Trophoblast cell (in vitro differentiated cells and primary cell): ENCODE measurements at regions not wholly inside any gene's neighbourhood (a gene's known extent, or its start where the extent isn't known, plus 50 kb on each side); places are given as distances from the start of the nearest gene placed in this dataset.

Source experiments
- DNase-seq, 2 donors: peaks; one replicate each; pipeline ENCODE4 v3.0.0-alpha.2; 2016
- H2AFZ ChIP-seq: 2 replicates; pipeline ENCODE4 v1.6.1; 2013; ENCODE audit warnings: low read length, moderate library complexity, mild to moderate bottlenecking; ENCODE audit not compliant: insufficient read depth, poor library complexity
- H2AK5ac ChIP-seq: 2 replicates; pipeline ENCODE4 v1.6.1; 2013; ENCODE audit warnings: mild to moderate bottlenecking, low read length
- H2BK120ac ChIP-seq: 2 replicates; pipeline ENCODE4 v1.6.1; 2013; ENCODE audit warnings: low read length, mild to moderate bottlenecking, moderate library complexity; ENCODE audit not compliant: insufficient read depth, poor library complexity
- H2BK12ac ChIP-seq: 2 replicates; pipeline ENCODE4 v1.6.1; 2013; ENCODE audit warnings: mild to moderate bottlenecking, low read length, moderate library complexity
- H2BK5ac ChIP-seq: 2 replicates; pipeline ENCODE4 v1.6.1; 2013; ENCODE audit warnings: low read length, low read depth, moderate library complexity, mild to moderate bottlenecking; ENCODE audit not compliant: poor library complexity
- H3K14ac ChIP-seq: 2 replicates; pipeline ENCODE4 v1.6.1; 2013; ENCODE audit warnings: mild to moderate bottlenecking, low read length
- H3K18ac ChIP-seq: 2 replicates; pipeline ENCODE4 v1.6.1; 2013; ENCODE audit warnings: mild to moderate bottlenecking, low read length
- H3K23ac ChIP-seq: 2 replicates; pipeline ENCODE4 v1.6.1; 2013; ENCODE audit warnings: low read length
- H3K27ac ChIP-seq: 2 replicates; pipeline ENCODE4 v1.5.1; 2013; ENCODE audit warnings: low read depth, mild to moderate bottlenecking, inconsistent platforms, low read length, moderate library complexity
- H3K27me3 ChIP-seq: 2 replicates; pipeline ENCODE4 v1.6.1; 2013; ENCODE audit warnings: inconsistent platforms, mild to moderate bottlenecking, low read length, moderate library complexity; ENCODE audit not compliant: insufficient read depth
- H3K36me3 ChIP-seq, 2 experiments: 1 replicate in 1 of 2; 2 replicates in 1 of 2; pipeline ENCODE4 v1.6.1; 2013; ENCODE audit warnings: low read length in 2 of 2, mild to moderate bottlenecking in 2 of 2, moderate library complexity in 1 of 2; ENCODE audit not compliant: insufficient read depth in 2 of 2, control insufficient read depth in 1 of 2
- H3K4ac ChIP-seq: 2 replicates; pipeline ENCODE4 v1.6.1; 2013; ENCODE audit warnings: low read depth, mild to moderate bottlenecking, low read length, moderate library complexity
- H3K4me1 ChIP-seq, 2 experiments: 1 replicate in 1 of 2; 2 replicates in 1 of 2; pipeline ENCODE4 v1.6.1; 2013; ENCODE audit warnings: low read length in 2 of 2, mild to moderate bottlenecking in 2 of 2, moderate library complexity in 1 of 2; ENCODE audit not compliant: insufficient read depth in 2 of 2, control insufficient read depth in 1 of 2
- H3K4me2 ChIP-seq: 2 replicates; pipeline ENCODE4 v1.6.1; 2013; ENCODE audit warnings: inconsistent platforms, mild to moderate bottlenecking, low read length, moderate library complexity
- H3K4me3 ChIP-seq: 2 replicates; pipeline ENCODE4 v1.5.1; 2013; ENCODE audit warnings: mild to moderate bottlenecking, low read depth, low read length, inconsistent platforms
- H3K79me1 ChIP-seq: one replicate; pipeline ENCODE4 v1.6.1; 2013; ENCODE audit warnings: low read length
- H3K79me2 ChIP-seq: 2 replicates; pipeline ENCODE4 v1.6.1; 2013; ENCODE audit warnings: low read length, mild to moderate bottlenecking; ENCODE audit not compliant: control insufficient read depth, insufficient read depth, poor library complexity
- H3K9ac ChIP-seq: 2 replicates; pipeline ENCODE4 v1.6.1; 2013; ENCODE audit warnings: mild to moderate bottlenecking, low read length
- H3K9me3 ChIP-seq: 2 replicates; pipeline ENCODE4 v1.6.1; 2013; ENCODE audit warnings: low read depth, mild to moderate bottlenecking, control low read depth, inconsistent platforms, low read length; ENCODE audit not compliant: insufficient read depth
- H4K12ac ChIP-seq: 2 replicates; pipeline ENCODE4 v1.6.1; 2013; ENCODE audit warnings: low read depth, mild to moderate bottlenecking, low read length, moderate library complexity
- H4K8ac ChIP-seq: 2 replicates; pipeline ENCODE4 v1.6.1; 2013; ENCODE audit warnings: low read depth, mild to moderate bottlenecking, low read length, moderate library complexity
- H4K91ac ChIP-seq: one replicate; pipeline ENCODE4 v1.6.1; 2013; ENCODE audit warnings: low read depth, mild to moderate bottlenecking, low read length, moderate library complexity
- WGBS: extraction: QIAGEN DNeasy Blood & Tissue Kit; methylation state at CpG from one replicate; pipeline ENCODE4 v1.1.7; 2013; ENCODE audit warnings: missing lambda C conversion rate; ENCODE audit not compliant: insufficient read length, insufficient coverage; ENCODE audit errors: extremely low coverage; 5-methylcytosine and 5-hydroxymethylcytosine counted together

DNA sequence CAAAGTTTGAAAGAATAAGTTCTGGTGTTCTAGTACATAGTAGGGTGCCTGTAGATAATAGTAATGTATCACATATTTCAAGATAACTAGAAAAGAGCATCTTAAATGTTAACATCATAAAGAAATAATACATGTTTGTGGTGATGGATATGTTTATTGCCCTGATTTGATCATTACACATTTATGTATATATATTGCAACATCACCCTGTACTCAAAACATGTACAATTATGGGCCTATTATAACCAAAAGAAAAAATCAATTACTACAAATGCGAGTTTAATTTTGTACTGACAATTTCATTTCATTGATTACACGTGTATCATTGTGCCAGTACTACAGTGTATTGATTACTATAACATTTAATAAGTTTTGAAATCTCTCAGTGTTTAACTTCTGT lies 609.2 kb upstream of the BRINP3 start:
- Histone ChIP-seq H3K14ac (no peak overlapping the region), H4K12ac (no peak overlapping the region), H3K4ac (no peak overlapping the region), H2AFZ (no peak overlapping the region), H3K4me2 (no peak overlapping the region), H3K79me1 (no peaks in the 10 kb centered on the region), H3K27me3 (no peaks in the 10 kb centered on the region), H3K23ac (no peak overlapping the region), H3K79me2 (no peaks in the 10 kb centered on the region), H2BK120ac (no peak overlapping the region), H3K9ac (no peak overlapping the region), H4K91ac (no peak overlapping the region), H3K36me3 (no peaks in the 10 kb centered on the region), H2BK12ac (no peak overlapping the region), H3K27ac (no peak overlapping the region), H4K8ac (no peak overlapping the region), H2AK5ac (no peak overlapping the region), H3K4me1 (no peaks in the 10 kb centered on the region), H3K4me3 (no peak overlapping the region), H2BK5ac (no peak overlapping the region), H3K9me3 (no peaks in the 10 kb centered on the region), H3K18ac (no peak overlapping the region)
- no peak for DNase-seq
- no CpG with 5 or more reads among the region's 2 CpGs for WGBS

GRCh38 chr1:191096405-191096804 lies 618.7 kb upstream of the BRINP3 start:
- no peak overlapping the region for H2BK5ac ChIP-seq
- no peak for DNase-seq
- H3K23ac ChIP-seq: no peak overlapping the region
- no peak overlapping the region for H4K12ac ChIP-seq
- H3K9me3 ChIP-seq: no peaks in the 10 kb centered on the region
- no peak overlapping the region for H2BK120ac ChIP-seq
- no peak overlapping the region for H3K18ac ChIP-seq
- H3K9ac ChIP-seq: no peak overlapping the region
- H3K27me3 ChIP-seq: no peaks in the 10 kb centered on the region
- no CpG with 5 or more reads among the region's 1 CpG for WGBS
- H2AFZ ChIP-seq: no peak overlapping the region
- H2BK12ac ChIP-seq: no peak overlapping the region
- H3K4me2 ChIP-seq: no peak overlapping the region
- no peak overlapping the region for H3K14ac ChIP-seq
- no peak overlapping the region for H3K4ac ChIP-seq
- H4K91ac ChIP-seq: no peak overlapping the region
- no peak overlapping the region for H2AK5ac ChIP-seq
- no peak overlapping the region for H3K4me3 ChIP-seq
- H4K8ac ChIP-seq: no peak overlapping the region
- no peak overlapping the region for H3K27ac ChIP-seq
- no peaks in the 10 kb centered on the region for H3K4me1 ChIP-seq
- H3K79me2 ChIP-seq: no peaks in the 10 kb centered on the region
- no peaks in the 10 kb centered on the region for H3K79me1 ChIP-seq
- H3K36me3 ChIP-seq: no peaks in the 10 kb centered on the region

- no peaks in the 10 kb centered on the region for H3K4me1 ChIP-seq
- no peak overlapping the region for H3K4me2 ChIP-seq
- no peak overlapping the region for H4K91ac ChIP-seq
- no peak overlapping the region for H2BK120ac ChIP-seq
- no peak overlapping the region for H2AK5ac ChIP-seq
- no CpG with 5 or more reads among the region's 4 CpGs for WGBS
- no peak overlapping the region for H3K9ac ChIP-seq
- H3K27ac ChIP-seq: no peak overlapping the region
- no peak overlapping the region for H3K4ac ChIP-seq
- H3K18ac ChIP-seq: no peak overlapping the region
- H2AFZ ChIP-seq: no peak overlapping the region
- H3K27me3 ChIP-seq: no peaks in the 10 kb centered on the region
- H3K4me3 ChIP-seq: no peak overlapping the region
- H4K8ac ChIP-seq: no peak overlapping the region
- no peak overlapping the region for H2BK5ac ChIP-seq
- no peak overlapping the region for H2BK12ac ChIP-seq
- H3K9me3 ChIP-seq: no peaks in the 10 kb centered on the region
- H4K12ac ChIP-seq: no peak overlapping the region
- no peaks in the 10 kb centered on the region for H3K36me3 ChIP-seq
- no peak overlapping the region for H3K23ac ChIP-seq
- no peaks in the 10 kb centered on the region for H3K79me2 ChIP-seq
- H3K14ac ChIP-seq: no peak overlapping the region
- DNase-seq: no peak
- no peaks in the 10 kb centered on the region for H3K79me1 ChIP-seq
Observed at GRCh38 chr1:191099696-191100095, 622.0 kb upstream of the BRINP3 start.

DNA sequence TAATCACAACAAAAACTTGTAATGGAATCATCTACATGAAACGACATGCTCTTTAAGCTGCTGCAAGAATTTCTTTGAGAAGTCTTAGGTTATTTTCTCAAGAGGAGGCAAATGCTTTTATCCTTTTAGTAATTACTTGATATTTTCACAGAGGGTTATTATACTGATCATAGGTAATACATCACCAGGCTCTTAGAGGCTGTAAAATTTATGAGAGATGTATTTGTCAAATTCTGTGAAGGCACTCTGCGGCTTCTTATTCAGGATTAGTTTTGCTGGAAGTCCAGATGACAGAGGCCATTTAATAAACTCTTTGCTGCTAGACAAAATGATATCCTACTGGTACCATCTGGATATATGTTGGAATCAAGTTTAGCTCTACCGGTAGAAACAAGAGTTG lies 624.3 kb upstream of the BRINP3 start:
- Histone ChIP-seq H4K8ac (no peak overlapping the region), H4K12ac (no peak overlapping the region), H3K4me3 (no peak overlapping the region), H2BK12ac (no peak overlapping the region), H3K27ac (no peak overlapping the region), H3K14ac (no peak overlapping the region), H4K91ac (no peak overlapping the region), H3K79me2 (no peaks in the 10 kb centered on the region), H2BK5ac (no peak overlapping the region), H3K4me2 (no peak overlapping the region), H3K9me3 (no peaks in the 10 kb centered on the region), H3K23ac (no peak overlapping the region), H2AFZ (no peak overlapping the region), H3K36me3 (no peaks in the 10 kb centered on the region), H2BK120ac (no peak overlapping the region), H3K4me1 (no peaks in the 10 kb centered on the region), H2AK5ac (no peak overlapping the region), H3K27me3 (no peaks in the 10 kb centered on the region), H3K18ac (no peak overlapping the region), H3K4ac (no peak overlapping the region), H3K79me1 (no peaks in the 10 kb centered on the region), H3K9ac (no peak overlapping the region)
- no CpG with 5 or more reads among the region's 3 CpGs for WGBS
- DNase-seq: no peak
